ENCODE measurements at regions not wholly inside any gene's neighbourhood (a gene's known extent, or its start where the extent isn't known, plus 50 kb on each side); places are given as distances from the start of the nearest gene placed in this dataset.

DNA sequence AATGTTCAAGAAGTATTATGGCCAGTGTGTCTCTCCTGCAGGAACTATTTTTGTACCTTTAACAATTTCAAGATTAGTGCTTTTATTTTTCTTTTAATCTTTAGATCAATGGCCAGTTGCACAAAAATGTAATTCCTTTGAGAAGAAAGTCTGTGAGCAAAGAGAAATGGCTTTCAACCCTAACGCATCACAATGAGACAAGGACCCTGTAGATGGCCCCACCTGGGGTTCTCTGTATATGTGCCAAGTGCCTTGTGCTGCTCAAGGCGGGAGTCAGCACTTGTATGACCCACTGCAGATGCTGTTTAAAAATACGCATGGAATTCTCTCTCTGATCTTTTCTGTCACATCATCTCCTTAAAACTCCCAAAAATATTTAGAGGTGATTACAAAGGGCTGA lies 453.4 kb downstream of the OCA2 start:
- TF ChIP-seq POLR2AphosphoS5 (IDR thresholded peaks at IDR 0.05; ENCODE audit: low read depth, low read length) (no peak), TAF1 (IDR thresholded peaks at IDR 0.05; ENCODE audit: borderline replicate concordance, insufficient read depth, low read length) (no peak), SIN3A (IDR thresholded peaks at IDR 0.05; ENCODE audit: borderline replicate concordance, insufficient read depth, low read length) (no peak), FOXP2 (optimal IDR thresholded peaks at IDR 0.05; ENCODE audit: borderline replicate concordance, extremely low read depth, extremely low read length, insufficient read depth) (no peak)
- TF ChIP-seq, protein P1, sequence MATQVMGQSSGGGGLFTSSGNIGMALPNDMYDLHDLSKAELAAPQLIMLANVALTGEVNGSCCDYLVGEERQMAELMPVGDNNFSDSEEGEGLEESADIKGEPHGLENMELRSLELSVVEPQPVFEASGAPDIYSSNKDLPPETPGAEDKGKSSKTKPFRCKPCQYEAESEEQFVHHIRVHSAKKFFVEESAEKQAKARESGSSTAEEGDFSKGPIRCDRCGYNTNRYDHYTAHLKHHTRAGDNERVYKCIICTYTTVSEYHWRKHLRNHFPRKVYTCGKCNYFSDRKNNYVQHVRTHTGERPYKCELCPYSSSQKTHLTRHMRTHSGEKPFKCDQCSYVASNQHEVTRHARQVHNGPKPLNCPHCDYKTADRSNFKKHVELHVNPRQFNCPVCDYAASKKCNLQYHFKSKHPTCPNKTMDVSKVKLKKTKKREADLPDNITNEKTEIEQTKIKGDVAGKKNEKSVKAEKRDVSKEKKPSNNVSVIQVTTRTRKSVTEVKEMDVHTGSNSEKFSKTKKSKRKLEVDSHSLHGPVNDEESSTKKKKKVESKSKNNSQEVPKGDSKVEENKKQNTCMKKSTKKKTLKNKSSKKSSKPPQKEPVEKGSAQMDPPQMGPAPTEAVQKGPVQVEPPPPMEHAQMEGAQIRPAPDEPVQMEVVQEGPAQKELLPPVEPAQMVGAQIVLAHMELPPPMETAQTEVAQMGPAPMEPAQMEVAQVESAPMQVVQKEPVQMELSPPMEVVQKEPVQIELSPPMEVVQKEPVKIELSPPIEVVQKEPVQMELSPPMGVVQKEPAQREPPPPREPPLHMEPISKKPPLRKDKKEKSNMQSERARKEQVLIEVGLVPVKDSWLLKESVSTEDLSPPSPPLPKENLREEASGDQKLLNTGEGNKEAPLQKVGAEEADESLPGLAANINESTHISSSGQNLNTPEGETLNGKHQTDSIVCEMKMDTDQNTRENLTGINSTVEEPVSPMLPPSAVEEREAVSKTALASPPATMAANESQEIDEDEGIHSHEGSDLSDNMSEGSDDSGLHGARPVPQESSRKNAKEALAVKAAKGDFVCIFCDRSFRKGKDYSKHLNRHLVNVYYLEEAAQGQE (IDR thresholded peaks at IDR 0.05; ENCODE audit: insufficient read depth in 1 of 2, low read depth in 2 of 2, low read length in 2 of 2), result no peak
